GM12892 (cell line): ENCODE measurements at regions not wholly inside any gene's neighbourhood (a gene's known extent, or its start where the extent isn't known, plus 50 kb on each side); places are given as distances from the start of the nearest gene placed in this dataset.
"Not testable (repeated sequence)": the region's sequence is repeated elsewhere in the genome, so short reads cannot be mapped to it uniquely, and the experiment has no call there.

Experiments
- DNase-seq: peaks from one replicate; pipeline ENCODE4 v3.0.0; 2011; ENCODE audit not compliant: insufficient read length
- FAIRE-seq: peaks from 2 replicates; lab custom pipeline; 2011; peaks lifted over from hg19 to GRCh38; lab: Jason Lieb, UNC
- POLR2A ChIP-seq: IDR thresholded peaks from 2 replicates; pipeline ENCODE4 v1.6.1; 2011; ENCODE audit warnings: low read depth, low read length, control low read depth
- POLR2AphosphoS5 ChIP-seq: IDR thresholded peaks from 2 replicates; pipeline ENCODE4 v1.6.1; 2011; ENCODE audit warnings: low read depth, low read length, control low read depth
- TAF1 ChIP-seq: IDR thresholded peaks from 2 replicates; pipeline ENCODE4 v1.6.1; 2011; ENCODE audit warnings: low read depth, mild to moderate bottlenecking, control low read depth, low read length, borderline replicate concordance

- DNase-seq (no peak), FAIRE-seq (no peak)
- no peak for TF ChIP-seq TAF1
- TF ChIP-seq POLR2A: no peak
- no peak for TF ChIP-seq POLR2AphosphoS5
Measured at GRCh38 chr6:167235421-167236238, 55.5 kb upstream of the UNC93A start.

GRCh38 chr6:167236239-167236571, 54.9 kb upstream of the UNC93A start:
- no peak for FAIRE-seq
- DNase-seq: no peak
- TF ChIP-seq POLR2AphosphoS5 (no peak), TAF1 (no peak), POLR2A (no peak)

- DNase-seq (no peak), FAIRE-seq (no peak)
- TF ChIP-seq POLR2A: no peak
- no peak for TF ChIP-seq TAF1
- TF ChIP-seq POLR2AphosphoS5: no peak
Measured at GRCh38 chr6:167237438-167238145, 53.5 kb upstream of the UNC93A start.

- DNase-seq (no peak), FAIRE-seq (no peak)
- TF ChIP-seq TAF1 (no peak), POLR2A (no peak), POLR2AphosphoS5 (no peak)
Measured at GRCh38 chr6:167238146-167238693, 52.9 kb upstream of the UNC93A start.

- DNase-seq: no peak
- no peak for FAIRE-seq
- TF ChIP-seq TAF1: no peak
- TF ChIP-seq POLR2AphosphoS5: no peak
- no peak for TF ChIP-seq POLR2A
Measured at GRCh38 chr6:167238694-167239467, 52.2 kb upstream of the UNC93A start.

- DNase-seq, FAIRE-seq: not testable (repeated sequence)
Measured at GRCh38 chr6:167239470-167239869, 51.6 kb upstream of the UNC93A start.

GRCh38 chr6:167240034-167240541, 51.0 kb upstream of the UNC93A start:
- DNase-seq: no peak
- FAIRE-seq: no peak
- no peak for TF ChIP-seq POLR2A
- no peak for TF ChIP-seq POLR2AphosphoS5
- no peak for TF ChIP-seq TAF1
